HCT116 (cell line): ENCODE measurements at regions not wholly inside any gene's neighbourhood (a gene's known extent, or its start where the extent isn't known, plus 50 kb on each side); places are given as distances from the start of the nearest gene placed in this dataset.

ENCODE experiments used
- ATAC-seq: fragments of 200-7000 bp; cut with Tn5 transposase; 2 replicates; pipeline ENCODE4 v1.9.1; 2020; ENCODE audit warnings: mild to moderate bottlenecking, moderate library complexity
- BruUV-seq: library from RNA; stranded (reverse); fragments of 400-500 nt; replicated peaks from 2 replicates; lab custom pipeline; 2021; lab: Mats Ljungman, UMichigan
- CTCF ChIA-PET: fragments of 300-600 bp; sonication (Branson Sonifier 250); formaldehyde crosslinking; loops from one replicate; lab custom pipeline; 2021; ENCODE audit warnings: antibody characterized with exemption; lab: Charles Lee
- POLR2A ChIA-PET: fragments of 300-600, 350-600 bp; sonication (Branson Sonifier 250); formaldehyde crosslinking; loops from one replicate; lab custom pipeline; 2021; ENCODE audit warnings: antibody characterized with exemption; lab: Charles Lee
- RAD21 ChIA-PET, 2 experiments: fragments of 300-600 bp; sonication (Branson Sonifier 250); formaldehyde crosslinking; loops; one replicate each; lab custom pipeline; 2023; ENCODE audit warnings: low total read pairs in 2 of 2; ENCODE audit not compliant: uncharacterized antibody in 2 of 2, unreplicated experiment in 2 of 2, low non-redundant PET in 1 of 2; lab: Charles Lee
- DNase-seq: peaks from one replicate; pipeline ENCODE4 v3.0.0-alpha.2; 2010; ENCODE audit warnings: low read depth, low spot score
- H2AFZ ChIP-seq: fragments of 200-600 bp; shearing (Covaris generic), sonication (generic); 2 replicates; pipeline ENCODE4 v1.6.1; 2017; ENCODE audit warnings: low read depth, mixed run types, mixed read lengths, antibody characterized with exemption, low read length; ENCODE audit not compliant: poor library complexity, severe bottlenecking
- H3K27ac ChIP-seq: 2 replicates; pipeline ENCODE4 v1.5.1; 2012; ENCODE audit warnings: low read depth, low read length
- H3K27me3 ChIP-seq: fragments of 200-600 bp; sonication (generic); 2 replicates; pipeline ENCODE4 v1.6.1; 2016; ENCODE audit warnings: mixed run types, low read length, mixed read lengths; ENCODE audit not compliant: insufficient read depth
- H3K36me3 ChIP-seq, 2 experiments: fragments of 200-500 bp in 1 of 2; fragments of 200-600 bp in 1 of 2; sonication (Bioruptor generic) in 1 of 2; sonication (generic) in 1 of 2; 2 replicates each; pipeline versions ENCODE4 v1.5.1 to v1.6.1; 2014 to 2016; ENCODE audit warnings: low read length in 2 of 2, inconsistent platforms in 1 of 2, mixed read lengths in 1 of 2, mixed run types in 1 of 2; ENCODE audit not compliant: insufficient read depth in 2 of 2, control insufficient read depth in 1 of 2
- H3K4me1 ChIP-seq, 2 experiments: fragments of 200-600 bp in 1 of 2; sonication (generic) in 1 of 2; 2 replicates each; pipeline versions ENCODE4 v1.5.1 to v1.6.1; 2012 to 2017; ENCODE audit warnings: low read length in 2 of 2, inconsistent platforms in 1 of 2, mild to moderate bottlenecking in 1 of 2, mixed read lengths in 1 of 2, mixed run types in 1 of 2, moderate library complexity in 1 of 2; ENCODE audit not compliant: insufficient read depth in 2 of 2, control insufficient read depth in 1 of 2
- H3K4me2 ChIP-seq: fragments of 200-600 bp; sonication (generic); 2 replicates; pipeline ENCODE4 v1.6.1; 2017; ENCODE audit warnings: mixed run types, low read length, mixed read lengths
- H3K4me3 ChIP-seq, 2 experiments: fragments of 200-600 bp in 1 of 2; sonication (generic) in 1 of 2; replicated peaks in 1 of 2; 2 replicates each; pipeline ENCODE4 v1.5.1; 2011 to 2016; ENCODE audit warnings: low read length in 2 of 2, control low read depth in 1 of 2, low read depth in 1 of 2, mild to moderate bottlenecking in 1 of 2, mixed read lengths in 1 of 2, mixed run types in 1 of 2
- H3K79me2 ChIP-seq: fragments of 200-600 bp; sonication (generic); 2 replicates; pipeline ENCODE4 v1.6.1; 2017; ENCODE audit warnings: mild to moderate bottlenecking, mixed run types, low read length, moderate library complexity, mixed read lengths; ENCODE audit not compliant: insufficient read depth
- H3K9ac ChIP-seq: fragments of 200-600 bp; sonication (generic); 2 replicates; pipeline ENCODE4 v1.6.1; 2016; ENCODE audit warnings: low read length, mixed read lengths
- H3K9me2 ChIP-seq: fragments of 200-600 bp; sonication (generic), shearing (Covaris generic); 2 replicates; pipeline ENCODE4 v1.6.1; 2017; ENCODE audit warnings: mixed run types, mild to moderate bottlenecking, moderate library complexity; ENCODE audit not compliant: insufficient read depth
- H3K9me3 ChIP-seq, 2 experiments: fragments of 200-500 bp in 1 of 2; fragments of 200-600 bp in 1 of 2; sonication (Bioruptor generic) in 1 of 2; sonication (generic) in 1 of 2; 2 replicates each; pipeline ENCODE4 v1.6.1; 2014 to 2017; ENCODE audit warnings: low read length in 2 of 2, mixed read lengths in 2 of 2, inconsistent platforms in 1 of 2, low read depth in 1 of 2, mild to moderate bottlenecking in 1 of 2, mixed run types in 1 of 2, moderate library complexity in 1 of 2; ENCODE audit not compliant: control insufficient read depth in 1 of 2, insufficient read depth in 1 of 2
- H4K20me1 ChIP-seq: fragments of 200-600 bp; sonication (generic), shearing (Covaris generic); 2 replicates; pipeline ENCODE4 v1.6.1; 2017; ENCODE audit warnings: mixed run types, mild to moderate bottlenecking, moderate library complexity; ENCODE audit not compliant: insufficient read depth
- CBX3 ChIP-seq: IDR thresholded peaks from 2 replicates; pipeline ENCODE4 v1.6.1; 2012; ENCODE audit warnings: low read depth
- CEBPB ChIP-seq: IDR thresholded peaks from 2 replicates; pipeline ENCODE4 v1.6.1; 2012; ENCODE audit warnings: low read depth
- EGR1 ChIP-seq: IDR thresholded peaks from 2 replicates; pipeline ENCODE4 v1.6.1; 2012; ENCODE audit warnings: low read depth
- ELF1 ChIP-seq: IDR thresholded peaks from 2 replicates; pipeline ENCODE4 v1.6.1; 2012; ENCODE audit warnings: low read depth, borderline replicate concordance
- EZH2 ChIP-seq: fragments of 200-600 bp; sonication (generic); IDR thresholded peaks from 2 replicates; pipeline ENCODE4 v1.6.1; 2017; ENCODE audit warnings: antibody characterized with exemption, mixed run types
- EZH2phosphoT487 ChIP-seq: fragments of 200-600 bp; IDR thresholded peaks from 2 replicates; pipeline ENCODE4 v1.6.1; 2018; ENCODE audit warnings: antibody characterized with exemption, borderline replicate concordance
- FOSL1 ChIP-seq: IDR thresholded peaks from 2 replicates; pipeline ENCODE4 v1.6.1; 2012; ENCODE audit warnings: low read depth
- RAD21 ChIP-seq: IDR thresholded peaks from 2 replicates; pipeline ENCODE4 v1.6.1; 2012; ENCODE audit warnings: low read depth, mild to moderate bottlenecking
- REST ChIP-seq: IDR thresholded peaks from 2 replicates; pipeline ENCODE4 v1.6.1; 2012; ENCODE audit warnings: low read depth
- SP1 ChIP-seq: IDR thresholded peaks from 2 replicates; pipeline ENCODE4 v1.6.1; 2012; ENCODE audit warnings: low read depth
- SRF ChIP-seq: IDR thresholded peaks from 2 replicates; pipeline ENCODE4 v1.6.1; 2012; ENCODE audit warnings: low read depth
- TCF7L2 ChIP-seq: IDR thresholded peaks from 2 replicates; pipeline ENCODE4 v1.7.0; 2011; ENCODE audit warnings: borderline replicate concordance, inconsistent platforms; ENCODE audit not compliant: insufficient read depth, insufficient read length; ENCODE audit errors: extremely low read depth
- YY1 ChIP-seq: IDR thresholded peaks from 2 replicates; pipeline ENCODE4 v1.6.1; 2011; ENCODE audit warnings: low read length, low read depth, moderate library complexity, mild to moderate bottlenecking; ENCODE audit not compliant: insufficient replicate concordance; ENCODE audit errors: extremely low read depth
- ZBTB33 ChIP-seq: IDR thresholded peaks from 2 replicates; pipeline ENCODE4 v1.6.1; 2011; ENCODE audit warnings: mild to moderate bottlenecking, low read length, moderate library complexity; ENCODE audit not compliant: insufficient replicate concordance; ENCODE audit errors: extremely low read depth
- ZFX ChIP-seq: fragments of 450-650 bp; IDR thresholded peaks from 2 replicates; pipeline ENCODE4 v1.6.1; 2017
- ZNF274 ChIP-seq: fragments of 200-500 bp; sonication (Bioruptor generic); IDR thresholded peaks from 2 replicates; pipeline ENCODE4 v1.6.1; 2014; ENCODE audit warnings: mild to moderate bottlenecking, low read depth, low read length, inconsistent platforms
- intact Hi-C: fragments of 100-400 bp; cut with micrococcal nuclease; formaldehyde crosslinking; loops from 2 replicates; pipeline ENCODE4 v1.10.0; 2022
- TF ChIP-seq, protein P1 (sequence below): IDR thresholded peaks from 2 replicates; pipeline ENCODE4 v1.6.1; 2012
- TF ChIP-seq, protein P2 (sequence below), 3 experiments: fragments of 200-600 bp in 1 of 3; sonication (generic) in 1 of 3; IDR thresholded peaks in 2 of 3; conservative IDR thresholded peaks in 1 of 3; 2 replicates each; pipeline ENCODE4 v1.5.1; 2012 to 2017; ENCODE audit warnings: low read depth in 2 of 3, low read length in 2 of 3, antibody characterized with exemption in 1 of 3, borderline replicate concordance in 1 of 3, control low read depth in 1 of 3, mild to moderate bottlenecking in 1 of 3, mixed read lengths in 1 of 3, mixed run types in 1 of 3, moderate library complexity in 1 of 3; ENCODE audit not compliant: insufficient read depth in 1 of 3

- no peaks in the 10 kb centered on the region for H3K4me1 ChIP-seq
- no peak for DNase-seq
- no peak overlapping the region for H3K4me2 ChIP-seq
- no peak for TF ChIP-seq SP1
- TF ChIP-seq EGR1 = no peak
- no peak for TF ChIP-seq EZH2
- no peak for TF ChIP-seq CEBPB
- TF ChIP-seq ELF1 = no peak
- TF ChIP-seq REST = no peak
- TF ChIP-seq, protein P1, sequence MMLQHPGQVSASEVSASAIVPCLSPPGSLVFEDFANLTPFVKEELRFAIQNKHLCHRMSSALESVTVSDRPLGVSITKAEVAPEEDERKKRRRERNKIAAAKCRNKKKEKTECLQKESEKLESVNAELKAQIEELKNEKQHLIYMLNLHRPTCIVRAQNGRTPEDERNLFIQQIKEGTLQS = no peak
- TF ChIP-seq, protein P2, sequence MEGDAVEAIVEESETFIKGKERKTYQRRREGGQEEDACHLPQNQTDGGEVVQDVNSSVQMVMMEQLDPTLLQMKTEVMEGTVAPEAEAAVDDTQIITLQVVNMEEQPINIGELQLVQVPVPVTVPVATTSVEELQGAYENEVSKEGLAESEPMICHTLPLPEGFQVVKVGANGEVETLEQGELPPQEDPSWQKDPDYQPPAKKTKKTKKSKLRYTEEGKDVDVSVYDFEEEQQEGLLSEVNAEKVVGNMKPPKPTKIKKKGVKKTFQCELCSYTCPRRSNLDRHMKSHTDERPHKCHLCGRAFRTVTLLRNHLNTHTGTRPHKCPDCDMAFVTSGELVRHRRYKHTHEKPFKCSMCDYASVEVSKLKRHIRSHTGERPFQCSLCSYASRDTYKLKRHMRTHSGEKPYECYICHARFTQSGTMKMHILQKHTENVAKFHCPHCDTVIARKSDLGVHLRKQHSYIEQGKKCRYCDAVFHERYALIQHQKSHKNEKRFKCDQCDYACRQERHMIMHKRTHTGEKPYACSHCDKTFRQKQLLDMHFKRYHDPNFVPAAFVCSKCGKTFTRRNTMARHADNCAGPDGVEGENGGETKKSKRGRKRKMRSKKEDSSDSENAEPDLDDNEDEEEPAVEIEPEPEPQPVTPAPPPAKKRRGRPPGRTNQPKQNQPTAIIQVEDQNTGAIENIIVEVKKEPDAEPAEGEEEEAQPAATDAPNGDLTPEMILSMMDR (IDR thresholded peaks at IDR 0.05 in 2 of 3, conservative IDR thresholded peaks at IDR 0.05 in 1 of 3; ENCODE audit: borderline replicate concordance in 1 of 3, insufficient read depth in 1 of 3, low read depth in 2 of 3, low read length in 2 of 3) = no peak
- no peak for TF ChIP-seq YY1
- TF ChIP-seq RAD21 = no peak
- no peak for TF ChIP-seq FOSL1
- no peak for TF ChIP-seq ZBTB33
- no peak for TF ChIP-seq SRF
- no peak for TF ChIP-seq EZH2phosphoT487
- no peak for TF ChIP-seq ZFX
- no peak for TF ChIP-seq ZNF274
- no peak for TF ChIP-seq TCF7L2
- TF ChIP-seq CBX3 = no peak
- TF ChIP-seq, all 23 proteins: peak for 0
- BruUV-seq = no TSS peak
- Histone ChIP-seq H3K9ac (no peak overlapping the region), H3K4me3 (no peak overlapping the region), H4K20me1 (no peaks in the 10 kb centered on the region), H3K27ac (no peak overlapping the region), H2AFZ (no peak overlapping the region), H3K9me3 (no peaks in the 10 kb centered on the region), H3K79me2 (no peaks in the 10 kb centered on the region), H3K36me3 (no peaks in the 10 kb centered on the region), H3K27me3 (no peaks in the 10 kb centered on the region), H3K9me2 (no peaks in the 10 kb centered on the region)
- ChIA-PET RAD21 (no interaction called here), CTCF (no interaction called here), POLR2A (no interaction called here)
- ATAC-seq = no peak
- intact Hi-C loops = no loop called here
Observed at GRCh38 chr3:105119801-105120340, 246.8 kb upstream of the ALCAM start.
